Mesenchymal stem cell (in vitro differentiated cells and primary cell): ENCODE measurements at regions not wholly inside any gene's neighbourhood (a gene's known extent, or its start where the extent isn't known, plus 50 kb on each side); places are given as distances from the start of the nearest gene placed in this dataset.

Source experiments
- DNase-seq: peaks from one replicate; pipeline ENCODE4 v3.0.0-alpha.2; 2013
- H2AFZ ChIP-seq: one replicate; pipeline ENCODE4 v1.6.1; 2013; ENCODE audit warnings: low read depth, mild to moderate bottlenecking, control low read depth, inconsistent platforms, low read length, moderate library complexity
- H2AK5ac ChIP-seq: 2 replicates; pipeline ENCODE4 v1.6.1; 2013; ENCODE audit warnings: low read length, moderate library complexity, mild to moderate bottlenecking, inconsistent platforms; ENCODE audit not compliant: severe bottlenecking
- H2BK120ac ChIP-seq: one replicate; pipeline ENCODE4 v1.6.1; 2013; ENCODE audit warnings: low read depth, mild to moderate bottlenecking, inconsistent platforms, low read length, moderate library complexity
- H2BK12ac ChIP-seq, 2 experiments: one replicate each; pipeline ENCODE4 v1.6.1; 2013; ENCODE audit warnings: inconsistent platforms in 2 of 2, low read length in 2 of 2, mild to moderate bottlenecking in 2 of 2, moderate library complexity in 2 of 2, control low read depth in 1 of 2
- H2BK15ac ChIP-seq: one replicate; pipeline ENCODE4 v1.6.1; 2013; ENCODE audit warnings: mild to moderate bottlenecking, low read depth, inconsistent platforms; ENCODE audit not compliant: poor library complexity, severe bottlenecking
- H2BK5ac ChIP-seq: 2 replicates; pipeline ENCODE4 v1.6.1; 2013; ENCODE audit warnings: low read depth, mild to moderate bottlenecking, low read length, control low read depth, inconsistent platforms; ENCODE audit not compliant: poor library complexity, severe bottlenecking
- H3K14ac ChIP-seq, 2 experiments: one replicate each; pipeline ENCODE4 v1.6.1; 2013; ENCODE audit warnings: inconsistent platforms in 2 of 2, low read length in 2 of 2, control low read depth in 1 of 2, mild to moderate bottlenecking in 1 of 2, moderate library complexity in 1 of 2
- H3K18ac ChIP-seq, 2 experiments: one replicate each; pipeline ENCODE4 v1.6.1; 2013; ENCODE audit warnings: inconsistent platforms in 2 of 2, low read length in 2 of 2, control low read depth in 1 of 2, low read depth in 1 of 2, mild to moderate bottlenecking in 1 of 2
- H3K23ac ChIP-seq, 2 experiments: one replicate each; pipeline ENCODE4 v1.6.1; 2013; ENCODE audit warnings: inconsistent platforms in 2 of 2, low read length in 2 of 2, mild to moderate bottlenecking in 2 of 2, moderate library complexity in 2 of 2, control low read depth in 1 of 2
- H3K27ac ChIP-seq: 2 replicates; pipeline ENCODE4 v1.5.1; 2013; ENCODE audit warnings: mild to moderate bottlenecking, moderate library complexity, low read length, control low read depth, inconsistent platforms; ENCODE audit not compliant: poor library complexity, severe bottlenecking
- H3K27me3 ChIP-seq, 2 experiments: 2 replicates each; pipeline versions ENCODE4 v1.6.1 to v1.7.0; 2013; ENCODE audit warnings: low read length in 2 of 2, mild to moderate bottlenecking in 2 of 2, moderate library complexity in 2 of 2, control low read depth in 1 of 2, inconsistent platforms in 1 of 2; ENCODE audit not compliant: control insufficient read depth in 1 of 2, insufficient read depth in 1 of 2
- H3K36me3 ChIP-seq, 2 experiments: 2 replicates each; pipeline versions ENCODE4 v1.6.1 to v1.7.0; 2013; ENCODE audit warnings: low read length in 2 of 2, control low read depth in 1 of 2, inconsistent platforms in 1 of 2, low read depth in 1 of 2, mild to moderate bottlenecking in 1 of 2; ENCODE audit not compliant: insufficient read depth in 2 of 2, control insufficient read depth in 1 of 2
- H3K4ac ChIP-seq, 2 experiments: one replicate each; pipeline ENCODE4 v1.6.1; 2013; ENCODE audit warnings: inconsistent platforms in 2 of 2, low read length in 2 of 2, mild to moderate bottlenecking in 2 of 2, moderate library complexity in 2 of 2, control low read depth in 1 of 2, low read depth in 1 of 2
- H3K4me1 ChIP-seq: 2 replicates; pipeline ENCODE4 v1.6.1; 2013; ENCODE audit warnings: low read depth, low read length, control low read depth; ENCODE audit not compliant: control insufficient read depth, insufficient read depth
- H3K4me2 ChIP-seq: 2 replicates; pipeline ENCODE4 v1.6.1; 2013; ENCODE audit warnings: low read length, mild to moderate bottlenecking, inconsistent platforms; ENCODE audit not compliant: poor library complexity, severe bottlenecking
- H3K4me3 ChIP-seq, 2 experiments: 2 replicates each; pipeline versions ENCODE4 v1.5.1 to v1.7.0; 2013; ENCODE audit warnings: low read length in 2 of 2, mild to moderate bottlenecking in 2 of 2, control low read depth in 1 of 2, low read depth in 1 of 2; ENCODE audit not compliant: insufficient read depth in 1 of 2
- H3K79me1 ChIP-seq: replicated peaks from 2 replicates; pipeline ENCODE4 v1.6.1; 2013; ENCODE audit warnings: mild to moderate bottlenecking, control low read depth, low read length, inconsistent platforms; ENCODE audit not compliant: poor library complexity, severe bottlenecking
- H3K9ac ChIP-seq: 2 replicates; pipeline ENCODE4 v1.7.0; 2013; ENCODE audit warnings: mild to moderate bottlenecking, low read length, moderate library complexity
- H3K9me3 ChIP-seq: 2 replicates; pipeline ENCODE4 v1.7.0; 2013; ENCODE audit warnings: mild to moderate bottlenecking, low read length; ENCODE audit not compliant: control insufficient read depth
- H4K8ac ChIP-seq: one replicate; pipeline ENCODE4 v1.6.1; 2013; ENCODE audit warnings: inconsistent platforms, mild to moderate bottlenecking, low read length, moderate library complexity
- H4K91ac ChIP-seq: one replicate; pipeline ENCODE4 v1.6.1; 2013; ENCODE audit warnings: mild to moderate bottlenecking, low read length, inconsistent platforms
- WGBS: methylation state at CpG from one replicate; pipeline ENCODE4 v1.1.7; 2013; ENCODE audit warnings: mixed read lengths; 5-methylcytosine and 5-hydroxymethylcytosine counted together

GRCh38 chr2:11940121-11940743 lies 193.8 kb downstream of the LPIN1 start:
- H3K9ac ChIP-seq: no peak overlapping the region
- H2BK120ac ChIP-seq: no peak overlapping the region
- no peak overlapping the region for H3K4me2 ChIP-seq
- H3K4ac ChIP-seq: no peak overlapping the region
- H3K79me1 ChIP-seq: no peaks in the 10 kb centered on the region
- no peaks in the 10 kb centered on the region for H3K4me1 ChIP-seq
- peaks cover 0 to 4% of the 10 kb centered on the region in 2 experiments for H3K27me3 ChIP-seq
- no peak overlapping the region for H4K91ac ChIP-seq
- H2AFZ ChIP-seq: no peak overlapping the region
- H2BK5ac ChIP-seq: no peak overlapping the region
- no peak overlapping the region for H3K27ac ChIP-seq
- DNase-seq: no peak
- no peak overlapping the region for H3K23ac ChIP-seq
- no peaks in the 10 kb centered on the region for H3K36me3 ChIP-seq
- H3K4me3 ChIP-seq: no peak overlapping the region
- no peak overlapping the region for H4K8ac ChIP-seq
- H3K14ac ChIP-seq: no peak overlapping the region
- H3K9me3 ChIP-seq: no peaks in the 10 kb centered on the region
- no peak overlapping the region for H3K18ac ChIP-seq
- H2BK12ac ChIP-seq: no peak overlapping the region
- WGBS: 80% methylated on average over 1 of the region's 3 CpGs
- no peak overlapping the region for H2AK5ac ChIP-seq
- H2BK15ac ChIP-seq: no peak overlapping the region

GRCh38 chr2:11940799-11941198 lies 194.4 kb downstream of the LPIN1 start:
- Histone ChIP-seq H2AFZ (no peak overlapping the region), H2BK12ac (no peak overlapping the region), H3K4me1 (no peaks in the 10 kb centered on the region), H3K27ac (no peak overlapping the region), H3K4me3 (no peak overlapping the region), H2AK5ac (no peak overlapping the region), H3K9ac (no peak overlapping the region), H3K14ac (no peak overlapping the region), H2BK15ac (no peak overlapping the region), H3K36me3 (no peaks in the 10 kb centered on the region), H3K23ac (no peak overlapping the region), H3K18ac (no peak overlapping the region), H4K8ac (no peak overlapping the region), H2BK120ac (no peak overlapping the region), H4K91ac (no peak overlapping the region), H3K27me3 (peaks cover 0 to 4% of the 10 kb centered on the region in 2 experiments), H3K4ac (no peak overlapping the region), H3K79me1 (no peaks in the 10 kb centered on the region), H2BK5ac (no peak overlapping the region), H3K9me3 (no peaks in the 10 kb centered on the region), H3K4me2 (no peak overlapping the region)
- no peak for DNase-seq
- WGBS: 95% methylated on average over 3 of the region's 4 CpGs

- no peak overlapping the region for H3K23ac ChIP-seq
- H3K9ac ChIP-seq: no peak overlapping the region
- no peak overlapping the region for H3K4me3 ChIP-seq
- H3K27ac ChIP-seq: no peak overlapping the region
- H2BK15ac ChIP-seq: no peak overlapping the region
- no peak overlapping the region for H3K4me2 ChIP-seq
- WGBS: 72% methylated on average over 16 of the region's 17 CpGs
- H2BK12ac ChIP-seq: no peak overlapping the region
- no peaks in the 10 kb centered on the region for H3K4me1 ChIP-seq
- peak overlapping the region in 1 of 2 experiments; percentile 21 for H3K18ac ChIP-seq
- no peak overlapping the region for H3K14ac ChIP-seq
- no peak overlapping the region for H2AK5ac ChIP-seq
- H3K36me3 ChIP-seq: no peaks in the 10 kb centered on the region
- no peak overlapping the region for H2AFZ ChIP-seq
- no peak overlapping the region for H4K91ac ChIP-seq
- peaks cover 0 to 4% of the 10 kb centered on the region in 2 experiments for H3K27me3 ChIP-seq
- DNase-seq: no peak
- no peak overlapping the region for H2BK5ac ChIP-seq
- no peaks in the 10 kb centered on the region for H3K9me3 ChIP-seq
- no peak overlapping the region for H3K4ac ChIP-seq
- H2BK120ac ChIP-seq: no peak overlapping the region
- no peaks in the 10 kb centered on the region for H3K79me1 ChIP-seq
- no peak overlapping the region for H4K8ac ChIP-seq
These were observed 195.1 kb downstream of the LPIN1 start for GRCh38 chr2:11941201-11942177.

- DNase-seq: no peak
- Histone ChIP-seq H3K79me1 (no peaks in the 10 kb centered on the region), H4K8ac (no peak overlapping the region), H3K27me3 (no peaks in the 10 kb centered on the region), H2BK5ac (no peak overlapping the region), H3K4ac (no peak overlapping the region), H3K36me3 (no peaks in the 10 kb centered on the region), H3K4me2 (no peak overlapping the region), H2BK15ac (no peak overlapping the region), H2BK120ac (no peak overlapping the region), H3K9ac (no peak overlapping the region), H2AK5ac (no peak overlapping the region), H2AFZ (no peak overlapping the region), H4K91ac (no peak overlapping the region), H3K27ac (no peak overlapping the region), H3K14ac (no peak overlapping the region), H3K4me1 (no peaks in the 10 kb centered on the region), H2BK12ac (peak overlapping the region in 1 of 2 experiments; percentile 61), H3K18ac (peak overlapping the region in 1 of 2 experiments; percentile 14), H3K9me3 (no peaks in the 10 kb centered on the region), H3K4me3 (no peak overlapping the region), H3K23ac (no peak overlapping the region)
- 81% methylated on average over 5 of the region's 5 CpGs for WGBS
These were observed 195.7 kb downstream of the LPIN1 start for GRCh38 chr2:11942178-11942569.
